H1 (cell line): ENCODE measurements at regions not wholly inside any gene's neighbourhood (a gene's known extent, or its start where the extent isn't known, plus 50 kb on each side); places are given as distances from the start of the nearest gene placed in this dataset.

Experiments used
- CTCF ChIA-PET: fragments of 300-600 bp; sonication (Branson Sonifier 250); formaldehyde crosslinking; loops from one replicate; lab custom pipeline; 2021; ENCODE audit not compliant: partially characterized antibody; lab: Charles Lee
- POLR2A ChIA-PET: fragments of 300-600 bp; sonication (Branson Sonifier 250); formaldehyde crosslinking; loops from one replicate; lab custom pipeline; 2021; ENCODE audit warnings: inconsistent platforms; ENCODE audit not compliant: partially characterized antibody; lab: Charles Lee
- DNase-seq, 2 experiments: peaks; one replicate each; pipeline versions ENCODE4 v3.0.0 to v3.0.0-alpha.2; 2010 to 2022; ENCODE audit warnings: low spot score in 2 of 2, low read depth in 1 of 2, mixed read lengths in 1 of 2
- FAIRE-seq: peaks from 2 replicates; lab custom pipeline; 2011; peaks lifted over from hg19 to GRCh38; lab: Jason Lieb, UNC
- H2AFZ ChIP-seq: 2 replicates; pipeline ENCODE4 v1.8.1; 2012; ENCODE audit warnings: low read length, inconsistent platforms
- H2AK5ac ChIP-seq: 2 replicates; pipeline ENCODE4 v1.6.1; 2013; ENCODE audit warnings: low read depth, low read length
- H2BK120ac ChIP-seq: replicated peaks from 2 replicates; pipeline ENCODE3; 2013; ENCODE audit warnings: low read depth, low read length, inconsistent platforms
- H2BK12ac ChIP-seq: 2 replicates; pipeline ENCODE4 v1.6.1; 2013; ENCODE audit warnings: low read depth, low read length
- H2BK15ac ChIP-seq: 2 replicates; pipeline ENCODE4 v1.6.1; 2013; ENCODE audit warnings: low read length
- H2BK20ac ChIP-seq: 2 replicates; pipeline ENCODE4 v1.6.1; 2013; ENCODE audit warnings: low read length
- H2BK5ac ChIP-seq: 2 replicates; pipeline ENCODE4 v1.6.1; 2013; ENCODE audit warnings: low read depth, low read length
- H3K14ac ChIP-seq: 2 replicates; pipeline ENCODE4 v1.6.1; 2013; ENCODE audit warnings: inconsistent platforms; ENCODE audit not compliant: insufficient read length
- H3K18ac ChIP-seq: 2 replicates; pipeline ENCODE4 v1.6.1; 2013; ENCODE audit warnings: low read length; ENCODE audit errors: extremely low read depth
- H3K23ac ChIP-seq: 2 replicates; pipeline ENCODE4 v1.6.1; 2013; ENCODE audit warnings: inconsistent platforms; ENCODE audit not compliant: insufficient read length
- H3K23me2 ChIP-seq: 2 replicates; pipeline ENCODE4 v1.6.1; 2013; ENCODE audit warnings: low read depth, low read length
- H3K27ac ChIP-seq: 2 replicates; pipeline ENCODE4 v1.6.1; 2011; ENCODE audit warnings: low read depth, low read length, inconsistent platforms
- H3K27me3 ChIP-seq, 4 experiments: replicated peaks in 1 of 4; 1 replicate in 1 of 4; 2 replicates in 3 of 4; pipeline versions ENCODE4 v1.6.1 to v1.8.1; 2011 to 2013; ENCODE audit warnings: low read length in 3 of 4, mild to moderate bottlenecking in 3 of 4, inconsistent platforms in 2 of 4, mixed read lengths in 2 of 4, moderate library complexity in 1 of 4; ENCODE audit not compliant: control insufficient read depth in 3 of 4, insufficient read depth in 3 of 4; ENCODE audit errors: extremely low read depth in 1 of 4
- H3K36me3 ChIP-seq, 4 experiments: 2 replicates each; pipeline versions ENCODE4 v1.6.1 to v1.8.1; 2011 to 2013; ENCODE audit warnings: mild to moderate bottlenecking in 4 of 4, low read length in 3 of 4, moderate library complexity in 2 of 4, control low read depth in 1 of 4, inconsistent platforms in 1 of 4; ENCODE audit not compliant: insufficient read depth in 4 of 4, control insufficient read depth in 2 of 4
- H3K4ac ChIP-seq: replicated peaks from 2 replicates; pipeline ENCODE3; 2013; ENCODE audit warnings: low read length, low read depth, mixed read lengths, inconsistent platforms; ENCODE audit not compliant: insufficient read length
- H3K4me1 ChIP-seq, 4 experiments: replicated peaks in 1 of 4; 1 replicate in 1 of 4; 2 replicates in 3 of 4; pipeline versions ENCODE4 v1.6.1 to v1.8.1; 2011 to 2013; ENCODE audit warnings: low read length in 3 of 4, inconsistent platforms in 2 of 4, mixed read lengths in 1 of 4; ENCODE audit not compliant: insufficient read depth in 4 of 4, control insufficient read depth in 3 of 4
- H3K4me2 ChIP-seq, 2 experiments: 2 replicates each; pipeline versions ENCODE4 v1.6.1 to v1.8.1; 2011 to 2013; ENCODE audit warnings: low read depth in 2 of 2, low read length in 2 of 2, control low read depth in 1 of 2, inconsistent platforms in 1 of 2, mild to moderate bottlenecking in 1 of 2; ENCODE audit not compliant: insufficient read depth in 1 of 2
- H3K4me3 ChIP-seq, 4 experiments: fragments of 200-600, 300-600 bp in 1 of 4; sonication (generic), shearing (Covaris generic), sonication (Bioruptor Twin) in 1 of 4; 2 replicates each; pipeline versions ENCODE4 v1.5.1 to v1.8.1; 2011 to 2016; ENCODE audit warnings: low read length in 4 of 4, low read depth in 3 of 4, control low read depth in 2 of 4, inconsistent platforms in 2 of 4, mild to moderate bottlenecking in 2 of 4, mixed read lengths in 1 of 4, moderate library complexity in 1 of 4; ENCODE audit not compliant: insufficient read depth in 2 of 4; ENCODE audit errors: extremely low read depth in 1 of 4
- H3K56ac ChIP-seq: replicated peaks from 2 replicates; pipeline ENCODE3; 2013; ENCODE audit warnings: low read depth, mild to moderate bottlenecking, mixed read lengths, low read length, inconsistent platforms; ENCODE audit not compliant: insufficient read length
- H3K79me1 ChIP-seq: 2 replicates; pipeline ENCODE4 v1.6.1; 2013; ENCODE audit warnings: low read depth, low read length, control low read depth
- H3K79me2 ChIP-seq, 2 experiments: 2 replicates each; pipeline versions ENCODE4 v1.6.1 to v1.8.1; 2012 to 2013; ENCODE audit warnings: low read length in 2 of 2, mild to moderate bottlenecking in 2 of 2, inconsistent platforms in 1 of 2; ENCODE audit not compliant: insufficient read depth in 2 of 2, control insufficient read depth in 1 of 2
- H3K9ac ChIP-seq, 4 experiments: replicated peaks in 1 of 4; 1 replicate in 1 of 4; 2 replicates in 3 of 4; pipeline versions ENCODE4 v1.6.1 to v1.8.1; 2011 to 2013; ENCODE audit warnings: low read depth in 3 of 4, low read length in 3 of 4, control low read depth in 2 of 4, mild to moderate bottlenecking in 2 of 4, moderate library complexity in 2 of 4, inconsistent platforms in 1 of 4; ENCODE audit errors: extremely low read depth in 1 of 4
- H3K9me3 ChIP-seq, 2 experiments: 2 replicates each; pipeline versions ENCODE4 v1.6.1 to v1.8.1; 2012 to 2013; ENCODE audit warnings: mild to moderate bottlenecking in 2 of 2, moderate library complexity in 2 of 2, control low read depth in 1 of 2, inconsistent platforms in 1 of 2, low read depth in 1 of 2, low read length in 1 of 2, mixed read lengths in 1 of 2; ENCODE audit not compliant: insufficient read depth in 2 of 2
- H4K20me1 ChIP-seq, 2 experiments: replicated peaks in 1 of 2; 2 replicates each; pipeline versions ENCODE3 to v1.8.1; 2011 to 2013; ENCODE audit warnings: inconsistent platforms in 2 of 2, low read length in 2 of 2, mild to moderate bottlenecking in 1 of 2; ENCODE audit not compliant: insufficient read depth in 2 of 2, control insufficient read depth in 1 of 2
- H4K5ac ChIP-seq: 2 replicates; pipeline ENCODE4 v1.6.1; 2013; ENCODE audit warnings: low read length, low read depth, mixed read lengths, inconsistent platforms; ENCODE audit not compliant: insufficient read length
- H4K8ac ChIP-seq: 2 replicates; pipeline ENCODE4 v1.8.0; 2013; ENCODE audit warnings: mild to moderate bottlenecking, moderate library complexity, low read length, inconsistent platforms; ENCODE audit not compliant: insufficient read depth; ENCODE audit errors: extremely low read depth
- H4K91ac ChIP-seq: replicated peaks from 2 replicates; pipeline ENCODE3; 2013; ENCODE audit warnings: low read length, mixed read lengths, inconsistent platforms; ENCODE audit not compliant: insufficient read length
- CREB1 ChIP-seq: IDR thresholded peaks from 2 replicates; pipeline ENCODE4 v1.6.1; 2012; ENCODE audit warnings: inconsistent platforms
- HDAC2 ChIP-seq, 2 experiments: fragments of 300-600 bp in 1 of 2; sonication (generic) in 1 of 2; IDR thresholded peaks; 2 replicates each; pipeline ENCODE4 v1.6.1; 2011 to 2012; ENCODE audit warnings: low read depth in 2 of 2, low read length in 2 of 2, mild to moderate bottlenecking in 2 of 2, moderate library complexity in 2 of 2, borderline replicate concordance in 1 of 2, inconsistent platforms in 1 of 2
- NANOG ChIP-seq: IDR thresholded peaks from 2 replicates; pipeline ENCODE4 v1.6.1; 2011; ENCODE audit warnings: low read length, low read depth, mild to moderate bottlenecking, inconsistent platforms; ENCODE audit not compliant: insufficient read depth, poor library complexity, severe bottlenecking
- SAP30 ChIP-seq: fragments of 300-600 bp; sonication (generic); IDR thresholded peaks from 2 replicates; pipeline ENCODE4 v1.7.1; 2012; ENCODE audit warnings: low read length, moderate library complexity, mild to moderate bottlenecking, inconsistent platforms; ENCODE audit not compliant: insufficient read depth, insufficient replicate concordance
- WGBS, 2 experiments: shearing (Covaris generic) in 1 of 2; methylation state at CpG; one replicate each; pipeline versions ENCODE4 v1.1.6 to v1.1.7; 2013 to 2015; ENCODE audit warnings: low lambda C conversion rate in 2 of 2, mixed read lengths in 2 of 2, inconsistent platforms in 1 of 2, low coverage in 1 of 2, missing lambda C conversion rate in 1 of 2; ENCODE audit not compliant: insufficient replicate concordance in 2 of 2, insufficient coverage in 1 of 2, insufficient read length in 1 of 2; ENCODE audit errors: extremely low coverage in 1 of 2, missing lambda C conversion rate in 1 of 2; 5-methylcytosine and 5-hydroxymethylcytosine counted together

DNA sequence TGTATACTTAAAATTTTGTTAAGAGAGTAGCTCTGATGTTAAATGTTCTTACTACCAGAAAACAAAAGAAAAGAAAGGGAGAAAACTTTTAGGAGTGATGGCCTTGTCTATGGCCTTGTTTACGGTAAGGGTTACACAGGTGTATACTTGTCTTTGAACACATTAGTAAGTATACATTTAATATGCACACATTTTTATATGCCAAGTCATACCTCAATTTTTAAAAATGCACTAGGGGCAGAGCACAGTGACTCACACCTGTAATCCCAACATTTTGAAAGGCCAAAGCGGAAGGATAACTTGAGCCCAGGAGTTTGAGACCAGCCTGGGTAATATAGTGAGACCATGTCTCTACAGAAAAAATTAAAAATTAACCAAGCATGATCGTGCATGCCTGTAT is 166.7 kb upstream of the SNX2 start:
- peaks cover 0 to 4% (median 1%) of the 10 kb centered on the region in 4 experiments; a peak in 2 of 7 replicates for H3K4me1 ChIP-seq
- H2AK5ac ChIP-seq = no peak overlapping the region
- DNase-seq = no peak
- no peak overlapping the region for H3K4ac ChIP-seq
- H3K14ac ChIP-seq = no peak overlapping the region
- H3K79me2 ChIP-seq = no peaks in the 10 kb centered on the region
- H3K27ac ChIP-seq = no peak overlapping the region
- no peak overlapping the region for H3K23ac ChIP-seq
- no peak overlapping the region for H3K4me2 ChIP-seq
- POLR2A ChIA-PET = no interaction called here
- no peak overlapping the region for H2AFZ ChIP-seq
- H4K5ac ChIP-seq = no peak overlapping the region
- H3K27me3 ChIP-seq = no peaks in the 10 kb centered on the region
- H2BK12ac ChIP-seq = no peak overlapping the region
- CTCF ChIA-PET = no interaction called here
- H4K8ac ChIP-seq = no peak overlapping the region
- H3K9ac ChIP-seq = no peak overlapping the region
- TF ChIP-seq HDAC2 (IDR thresholded peaks at IDR 0.05; ENCODE audit: borderline replicate concordance in 1 of 2, low read depth in 2 of 2, low read length in 2 of 2) (no peak), NANOG (no peak), SAP30 (no peak), CREB1 (no peak)
- no peak for FAIRE-seq
- no peak overlapping the region for H3K4me3 ChIP-seq
- no peaks in the 10 kb centered on the region for H4K20me1 ChIP-seq
- no peak overlapping the region for H2BK15ac ChIP-seq
- no peak overlapping the region for H3K18ac ChIP-seq
- whole genome bisulfite sequencing, 2 experiments = 94% methylated on average over 3 of the region's 3 CpGs; no CpG with 5 or more reads in 1 of the 2 experiments
- no peak overlapping the region for H3K56ac ChIP-seq
- H3K23me2 ChIP-seq = no peaks in the 10 kb centered on the region; the same call in 1 of the 2 replicates
- no peak overlapping the region for H2BK5ac ChIP-seq
- no peak overlapping the region for H2BK120ac ChIP-seq
- H3K79me1 ChIP-seq = no peaks in the 10 kb centered on the region
- no peak overlapping the region for H2BK20ac ChIP-seq
- no peaks in the 10 kb centered on the region for H3K9me3 ChIP-seq
- H4K91ac ChIP-seq = no peak overlapping the region
- H3K36me3 ChIP-seq = no peaks in the 10 kb centered on the region
